ENCODE measurements at regions not wholly inside any gene's neighbourhood (a gene's known extent, or its start where the extent isn't known, plus 50 kb on each side); places are given as distances from the start of the nearest gene placed in this dataset.

GRCh38 chr11:101180481-101180880 lies 50.9 kb upstream of the PGR start:
- TF ChIP-seq EZH2phosphoT487 (IDR thresholded peaks at IDR 0.05; ENCODE audit: insufficient read depth, low read depth) (no peak), EZH2 (IDR thresholded peaks at IDR 0.05; ENCODE audit: insufficient read depth, poor library complexity, severe bottlenecking) (no peak)
